ENCODE measurements at regions not wholly inside any gene's neighbourhood (a gene's known extent, or its start where the extent isn't known, plus 50 kb on each side); places are given as distances from the start of the nearest gene placed in this dataset.

GRCh38 chr2:6474161-6475140, 391.3 kb downstream of the CMPK2 start:
- no peaks in the 10 kb centered on the region for H3K4me1 Mint-ChIP-seq
- POLR2A ChIA-PET: no interaction called here
- H3K9me3 Mint-ChIP-seq: no peaks in the 10 kb centered on the region
- no peaks in the 10 kb centered on the region for H3K36me3 Mint-ChIP-seq (ENCODE audit: low read depth)
- no peak for DNase-seq
- H3K27me3 Mint-ChIP-seq: no peaks in the 10 kb centered on the region
- H3K27ac Mint-ChIP-seq: no peak overlapping the region
- no peak overlapping the region for H3K4me3 Mint-ChIP-seq
- CTCF ChIA-PET: no interaction called here

GRCh38 chr2:6475155-6475940, 390.4 kb downstream of the CMPK2 start:
- CTCF ChIA-PET: no interaction called here
- Mint-ChIP-seq H3K4me1 (no peaks in the 10 kb centered on the region), H3K27me3 (no peaks in the 10 kb centered on the region), H3K27ac (no peak overlapping the region), H3K36me3 (ENCODE audit: low read depth) (no peaks in the 10 kb centered on the region), H3K4me3 (no peak overlapping the region), H3K9me3 (no peaks in the 10 kb centered on the region)
- no peak for DNase-seq
- POLR2A ChIA-PET: no interaction called here

GRCh38 chr2:6480514-6480913, 385.2 kb downstream of the CMPK2 start:
- CTCF ChIA-PET: no interaction called here

GRCh38 chr2:6482256-6482655, 383.5 kb downstream of the CMPK2 start:
- H3K9me3 Mint-ChIP-seq: no peaks in the 10 kb centered on the region
- ChIA-PET POLR2A (no interaction called here), CTCF (no interaction called here)
- no peaks in the 10 kb centered on the region for H3K36me3 Mint-ChIP-seq (ENCODE audit: low read depth)
- H3K27ac Mint-ChIP-seq: no peak overlapping the region
- no peaks in the 10 kb centered on the region for H3K27me3 Mint-ChIP-seq
- no peak for DNase-seq
- no peak overlapping the region for H3K4me3 Mint-ChIP-seq
- no peaks in the 10 kb centered on the region for H3K4me1 Mint-ChIP-seq

More at GRCh38 chr2:6480514-6480913, 385.2 kb downstream of the CMPK2 start:
- DNase-seq: no peak
- no peaks in the 10 kb centered on the region for H3K36me3 Mint-ChIP-seq (ENCODE audit: low read depth)
- H3K27me3 Mint-ChIP-seq: no peaks in the 10 kb centered on the region
- no peaks in the 10 kb centered on the region for H3K4me1 Mint-ChIP-seq
- no peak overlapping the region for H3K4me3 Mint-ChIP-seq
- no peaks in the 10 kb centered on the region for H3K9me3 Mint-ChIP-seq
- POLR2A ChIA-PET: no interaction called here
- no peak overlapping the region for H3K27ac Mint-ChIP-seq

- ChIA-PET CTCF (no interaction called here), POLR2A (no interaction called here)
- DNase-seq: no peak
- Mint-ChIP-seq H3K27me3 (no peaks in the 10 kb centered on the region), H3K27ac (no peak overlapping the region), H3K9me3 (no peaks in the 10 kb centered on the region), H3K4me3 (no peak overlapping the region), H3K36me3 (ENCODE audit: low read depth) (no peaks in the 10 kb centered on the region), H3K4me1 (no peaks in the 10 kb centered on the region)
Measured at GRCh38 chr2:6487765-6488164, 377.9 kb downstream of the CMPK2 start.

GRCh38 chr2:6492573-6492972, 373.1 kb downstream of the CMPK2 start:
- Mint-ChIP-seq H3K4me3 (no peak overlapping the region), H3K9me3 (no peaks in the 10 kb centered on the region), H3K27ac (no peak overlapping the region), H3K4me1 (no peaks in the 10 kb centered on the region), H3K36me3 (ENCODE audit: low read depth) (no peaks in the 10 kb centered on the region), H3K27me3 (no peaks in the 10 kb centered on the region)
- DNase-seq: no peak
- CTCF ChIA-PET: interaction anchor here (0.6 kb wide), 1 partner anchor 96 kb away, joined by 3 read pairs; no protein-coding TSS in a partner anchor
- POLR2A ChIA-PET: no interaction called here

GRCh38 chr2:6493266-6493665, 372.4 kb downstream of the CMPK2 start:
- no peaks in the 10 kb centered on the region for H3K9me3 Mint-ChIP-seq
- H3K27me3 Mint-ChIP-seq: no peaks in the 10 kb centered on the region
- DNase-seq: no peak
- ChIA-PET POLR2A (no interaction called here), CTCF (no interaction called here)
- H3K36me3 Mint-ChIP-seq (ENCODE audit: low read depth): no peaks in the 10 kb centered on the region
- H3K4me1 Mint-ChIP-seq: no peaks in the 10 kb centered on the region
- no peak overlapping the region for H3K4me3 Mint-ChIP-seq
- no peak overlapping the region for H3K27ac Mint-ChIP-seq

- no peaks in the 10 kb centered on the region for H3K27me3 Mint-ChIP-seq
- no peaks in the 10 kb centered on the region for H3K36me3 Mint-ChIP-seq (ENCODE audit: low read depth)
- H3K4me1 Mint-ChIP-seq: no peaks in the 10 kb centered on the region
- no peak for DNase-seq
- H3K9me3 Mint-ChIP-seq: no peaks in the 10 kb centered on the region
- ChIA-PET POLR2A (no interaction called here), CTCF (no interaction called here)
- H3K4me3 Mint-ChIP-seq: no peak overlapping the region
- no peak overlapping the region for H3K27ac Mint-ChIP-seq
Measured at GRCh38 chr2:6493669-6494068, 372.0 kb downstream of the CMPK2 start.

- CTCF ChIA-PET: no interaction called here
- no peak overlapping the region for H3K4me3 Mint-ChIP-seq
- H3K9me3 Mint-ChIP-seq: no peaks in the 10 kb centered on the region
- no peaks in the 10 kb centered on the region for H3K36me3 Mint-ChIP-seq (ENCODE audit: low read depth)
- DNase-seq: no peak
- H3K27me3 Mint-ChIP-seq: no peaks in the 10 kb centered on the region
- POLR2A ChIA-PET: no interaction called here
- H3K27ac Mint-ChIP-seq: no peak overlapping the region
- H3K4me1 Mint-ChIP-seq: no peaks in the 10 kb centered on the region
Measured at GRCh38 chr2:6495466-6495865, 370.2 kb downstream of the CMPK2 start.

GRCh38 chr2:6496376-6496775, 369.3 kb downstream of the CMPK2 start:
- Mint-ChIP-seq H3K4me3 (no peak overlapping the region), H3K4me1 (no peaks in the 10 kb centered on the region), H3K9me3 (no peaks in the 10 kb centered on the region), H3K36me3 (ENCODE audit: low read depth) (no peaks in the 10 kb centered on the region), H3K27ac (no peak overlapping the region), H3K27me3 (no peaks in the 10 kb centered on the region)
- POLR2A ChIA-PET: no interaction called here
- no peak for DNase-seq
- CTCF ChIA-PET: no interaction called here

- ChIA-PET CTCF (no interaction called here), POLR2A (no interaction called here)
- Mint-ChIP-seq H3K9me3 (no peaks in the 10 kb centered on the region), H3K4me3 (no peak overlapping the region), H3K36me3 (ENCODE audit: low read depth) (no peaks in the 10 kb centered on the region), H3K27ac (no peak overlapping the region), H3K4me1 (no peaks in the 10 kb centered on the region), H3K27me3 (no peaks in the 10 kb centered on the region)
- no peak for DNase-seq
Measured at GRCh38 chr2:6497048-6497447, 368.7 kb downstream of the CMPK2 start.

- no peak overlapping the region for H3K27ac Mint-ChIP-seq
- no peak for DNase-seq
- no peak overlapping the region for H3K4me3 Mint-ChIP-seq
- no peaks in the 10 kb centered on the region for H3K36me3 Mint-ChIP-seq (ENCODE audit: low read depth)
- no peaks in the 10 kb centered on the region for H3K4me1 Mint-ChIP-seq
- ChIA-PET CTCF (no interaction called here), POLR2A (no interaction called here)
- no peaks in the 10 kb centered on the region for H3K27me3 Mint-ChIP-seq
- no peaks in the 10 kb centered on the region for H3K9me3 Mint-ChIP-seq
Measured at GRCh38 chr2:6498841-6499240, 366.9 kb downstream of the CMPK2 start.

GRCh38 chr2:6499691-6500090, 366.0 kb downstream of the CMPK2 start:
- Mint-ChIP-seq H3K27me3 (no peaks in the 10 kb centered on the region), H3K36me3 (ENCODE audit: low read depth) (no peaks in the 10 kb centered on the region), H3K4me3 (no peak overlapping the region), H3K4me1 (no peaks in the 10 kb centered on the region), H3K9me3 (no peaks in the 10 kb centered on the region), H3K27ac (no peak overlapping the region)
- POLR2A ChIA-PET: no interaction called here
- no peak for DNase-seq
- CTCF ChIA-PET: no interaction called here
